Stimulated activated CD8-positive, alpha-beta memory T cell treated with anti-CD3 and anti-CD28 coated beads, Interleukin-7, amount 100 ng/mL, for 4 hours (primary cell): ENCODE measurements at regions not wholly inside any gene's neighbourhood (a gene's known extent, or its start where the extent isn't known, plus 50 kb on each side); places are given as distances from the start of the nearest gene placed in this dataset.

ENCODE experiments used
- DNase-seq, 2 donors: peaks; one replicate each; pipeline ENCODE4 v3.0.0-alpha.2; 2020; ENCODE audit warnings: low read depth in 2 of 2

GRCh38 chr3:5270666-5271371 lies 83.3 kb downstream of the EDEM1 start:
- DNase-seq: no peak

GRCh38 chr3:5271372-5271683 lies 83.8 kb downstream of the EDEM1 start:
- DNase-seq: no peak

- no peak for DNase-seq
Observed at GRCh38 chr3:5272387-5272786, 84.9 kb downstream of the EDEM1 start.

- no peak for DNase-seq
Observed at GRCh38 chr3:5274091-5274490, 86.6 kb downstream of the EDEM1 start.

- DNase-seq: no peak
Observed at GRCh38 chr3:5275529-5275928, 88.0 kb downstream of the EDEM1 start.

- DNase-seq: no peak
Observed at GRCh38 chr3:5276934-5277333, 89.4 kb downstream of the EDEM1 start.

GRCh38 chr3:5277612-5278236 lies 90.2 kb downstream of the EDEM1 start:
- no peak for DNase-seq

- no peak for DNase-seq
Observed at GRCh38 chr3:5278666-5279065, 91.2 kb downstream of the EDEM1 start.

- no peak for DNase-seq
Observed at GRCh38 chr3:5282703-5283102, 95.2 kb downstream of the EDEM1 start.

- DNase-seq: no peak
Observed at GRCh38 chr3:5285439-5285838, 97.9 kb downstream of the EDEM1 start.

- DNase-seq: no peak
Observed at GRCh38 chr3:5290915-5291314, 103.4 kb downstream of the EDEM1 start.

- DNase-seq: no peak
Observed at GRCh38 chr3:5292512-5292911, 105.0 kb downstream of the EDEM1 start.

- DNase-seq: no peak
Observed at GRCh38 chr3:5293207-5293606, 105.7 kb downstream of the EDEM1 start.

- DNase-seq: no peak
Observed at GRCh38 chr3:5294356-5294755, 106.8 kb downstream of the EDEM1 start.

GRCh38 chr3:5295191-5295690 lies 107.7 kb downstream of the EDEM1 start:
- no peak for DNase-seq

- DNase-seq: no peak
Observed at GRCh38 chr3:5296362-5296761, 108.9 kb downstream of the EDEM1 start.

- DNase-seq: no peak
Observed at GRCh38 chr3:5297895-5298294, 110.4 kb downstream of the EDEM1 start.

- no peak for DNase-seq
Observed at GRCh38 chr3:5298453-5298852, 110.9 kb downstream of the EDEM1 start.

- DNase-seq: no peak
Observed at GRCh38 chr3:5299161-5299560, 111.7 kb downstream of the EDEM1 start.

- DNase-seq: no peak
Observed at GRCh38 chr3:5300638-5301037, 113.1 kb downstream of the EDEM1 start.

- DNase-seq: no peak
Observed at GRCh38 chr3:5301651-5302297, 114.3 kb downstream of the EDEM1 start.

GRCh38 chr3:5302661-5303060 lies 115.2 kb downstream of the EDEM1 start:
- DNase-seq: no peak

GRCh38 chr3:5304188-5304587 lies 116.7 kb downstream of the EDEM1 start:
- DNase-seq: no peak
